ENCODE measurements at regions not wholly inside any gene's neighbourhood (a gene's known extent, or its start where the extent isn't known, plus 50 kb on each side); places are given as distances from the start of the nearest gene placed in this dataset.

DNA sequence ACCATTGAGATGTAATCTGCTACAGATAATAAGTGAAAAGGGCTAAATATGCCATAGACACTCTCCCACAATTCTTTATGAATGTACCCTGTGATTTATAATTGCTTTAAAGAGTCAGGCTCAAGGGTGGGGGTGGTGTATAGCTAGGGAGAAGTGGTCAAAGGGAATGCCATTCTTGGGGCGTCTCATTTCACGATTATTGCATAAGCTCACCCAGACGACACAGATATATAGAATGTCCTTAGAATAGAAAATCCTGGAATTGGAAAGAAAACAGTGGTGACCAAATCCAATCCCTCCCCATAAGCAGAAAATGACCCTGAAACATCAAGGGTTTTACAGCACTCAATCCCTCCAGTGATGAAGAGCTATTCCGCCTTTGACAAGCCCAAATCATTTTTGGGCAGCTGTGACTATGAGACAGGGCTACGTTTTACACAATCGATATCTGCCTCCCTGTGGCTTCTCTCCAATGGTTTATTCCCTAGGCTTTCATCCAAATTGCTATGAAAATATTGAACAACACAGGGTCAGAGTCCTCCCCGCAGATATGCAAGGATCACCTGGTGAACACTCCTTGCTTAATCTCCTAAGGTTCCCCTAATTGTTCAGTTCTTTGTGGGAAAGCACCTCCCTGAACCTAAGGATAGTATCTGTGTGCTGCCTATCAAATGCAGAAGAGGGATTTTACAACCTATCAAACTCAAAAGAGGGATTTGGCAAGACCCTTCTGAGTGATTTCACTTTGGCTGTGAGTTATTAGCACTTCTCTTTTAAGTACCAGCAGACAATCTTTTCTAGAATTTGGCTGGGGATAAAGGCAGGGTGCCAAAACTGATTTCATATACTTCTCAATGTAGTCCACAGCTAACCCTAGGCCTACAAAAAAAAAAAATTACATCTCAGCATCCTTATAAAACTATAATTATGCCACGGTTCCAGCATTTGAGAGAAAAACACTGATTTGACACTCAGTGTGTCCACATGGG, 144.9 kb upstream of the CDH6 start:
- DNase-seq: no peak

DNA sequence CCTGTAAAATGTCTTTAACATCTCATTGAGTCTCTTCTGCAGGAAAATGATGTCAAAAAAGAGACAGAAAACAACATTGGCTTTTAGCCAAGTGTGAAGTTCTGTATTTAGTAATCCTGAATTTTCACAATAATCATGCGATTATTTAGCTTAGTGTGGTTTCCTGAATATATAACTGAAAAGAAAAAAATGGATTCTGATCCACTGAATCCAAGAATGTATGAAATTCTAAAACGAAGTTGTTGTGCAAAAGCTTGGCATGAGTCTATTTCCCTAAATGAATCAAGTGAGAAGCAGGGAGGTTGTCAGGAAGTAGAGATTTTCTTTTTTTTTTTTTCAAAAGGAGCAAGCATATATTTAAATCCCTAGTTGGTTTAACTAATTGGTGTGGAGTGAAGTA, 145.9 kb upstream of the CDH6 start:
- no peak for DNase-seq

- DNase-seq: no peak
These were observed 146.5 kb upstream of the CDH6 start for GRCh38 chr5:31047007-31047406.

- no peak for DNase-seq
These were observed 157.1 kb upstream of the CDH6 start for GRCh38 chr5:31036411-31036810.

GRCh38 chr5:31033295-31033694, 160.2 kb upstream of the CDH6 start:
- no peak for DNase-seq

- no peak for DNase-seq
These were observed 163.6 kb upstream of the CDH6 start for GRCh38 chr5:31029925-31030324.

DNA sequence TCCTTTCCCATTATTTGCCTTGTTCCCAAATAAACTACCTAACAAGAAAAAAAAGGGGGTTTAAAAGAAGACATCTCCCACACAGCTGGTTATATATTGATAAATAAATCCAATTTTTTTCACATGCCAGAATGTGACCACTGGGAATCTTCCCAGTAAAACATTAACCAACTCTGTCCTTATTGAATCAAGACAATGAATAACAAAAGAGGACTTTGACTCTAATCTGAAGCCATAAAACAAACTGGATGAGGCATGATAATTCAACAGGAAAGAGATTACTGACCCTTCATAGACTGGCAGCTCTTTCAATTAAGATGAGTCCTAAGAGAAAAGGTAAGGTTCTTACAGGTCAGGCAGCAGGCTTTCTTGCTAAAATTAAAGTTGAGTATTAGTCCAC, 165.8 kb upstream of the CDH6 start:
- no peak for DNase-seq

DNA sequence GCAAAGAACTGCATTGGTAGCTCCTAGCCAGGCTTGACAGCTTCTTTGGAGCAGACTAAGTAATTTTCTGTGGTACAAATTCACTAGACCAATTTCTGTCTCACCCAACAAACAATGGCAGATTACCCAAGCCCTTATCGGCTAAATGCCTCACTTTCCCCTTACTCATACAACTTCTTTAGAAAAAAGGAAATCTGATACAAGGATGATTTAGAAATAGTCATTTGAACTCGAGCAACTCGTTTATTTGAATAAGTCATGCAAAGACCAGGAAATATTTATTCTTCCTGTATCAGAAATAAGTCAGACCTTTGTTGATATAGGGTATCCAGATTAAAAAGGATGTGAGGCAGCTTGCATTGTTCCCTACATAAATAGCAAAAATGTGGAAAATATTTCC, 170.4 kb upstream of the CDH6 start:
- DNase-seq: no peak

DNA sequence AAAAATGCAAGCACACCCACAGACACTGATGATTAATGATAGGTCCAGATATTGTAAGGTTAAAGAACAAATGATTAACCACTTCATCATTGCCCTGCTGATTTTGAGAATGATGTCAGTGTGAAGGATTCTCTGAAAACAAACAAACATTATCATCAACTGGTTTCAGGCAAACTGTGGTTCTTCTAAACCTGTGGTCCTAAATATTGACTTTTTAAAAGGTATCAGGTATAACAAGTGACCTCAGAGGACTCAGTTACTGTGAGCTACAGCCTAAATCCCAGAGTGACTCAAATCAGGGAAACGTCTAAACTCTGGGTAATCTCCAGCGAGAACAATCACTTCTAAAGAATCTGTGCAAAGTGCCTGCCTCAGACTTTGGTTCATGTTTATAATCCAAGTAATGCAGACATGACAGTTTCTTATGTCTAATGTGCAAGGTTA, 172.3 kb upstream of the CDH6 start:
- DNase-seq: no peak

DNA sequence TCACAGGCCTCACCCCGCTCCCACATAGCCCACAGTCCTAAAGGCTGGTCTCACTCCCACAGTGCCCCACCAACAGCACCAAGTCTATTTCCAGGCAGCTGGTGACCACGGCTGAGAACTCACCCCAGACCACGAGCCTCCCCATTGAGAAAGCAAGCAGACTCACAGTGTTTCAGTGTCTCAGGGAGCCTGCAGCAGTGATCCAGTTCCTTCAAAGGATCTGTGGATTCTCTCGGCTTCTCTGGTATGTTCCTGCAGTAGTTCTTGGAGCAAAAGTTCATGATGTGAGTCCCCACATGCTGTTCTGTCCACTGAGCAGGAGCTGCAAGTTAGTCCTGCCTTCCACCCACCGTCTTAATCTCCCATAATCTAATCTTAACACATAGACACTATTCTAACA, 185.3 kb upstream of the CDH6 start:
- DNase-seq: no peak

DNA sequence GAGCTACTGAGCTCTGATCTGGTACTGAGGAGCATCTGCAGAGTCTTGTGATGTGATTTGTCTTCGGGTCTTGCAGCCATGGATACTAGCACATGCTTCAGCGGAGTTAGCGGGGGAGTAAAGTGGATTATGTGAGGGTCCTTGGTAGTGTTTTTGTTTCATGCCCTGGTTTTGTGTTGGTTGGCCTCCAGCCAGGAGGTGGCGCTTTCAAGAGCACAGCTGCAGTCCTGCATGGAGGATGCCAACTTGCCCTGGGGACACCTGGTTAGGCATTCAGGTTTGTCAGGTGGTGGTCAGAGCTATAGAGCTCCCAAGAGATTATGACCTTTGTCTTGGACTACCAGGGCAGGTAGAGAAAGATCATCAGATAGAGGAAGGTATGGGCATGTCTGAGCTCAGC, 185.8 kb upstream of the CDH6 start:
- no peak for DNase-seq

DNA sequence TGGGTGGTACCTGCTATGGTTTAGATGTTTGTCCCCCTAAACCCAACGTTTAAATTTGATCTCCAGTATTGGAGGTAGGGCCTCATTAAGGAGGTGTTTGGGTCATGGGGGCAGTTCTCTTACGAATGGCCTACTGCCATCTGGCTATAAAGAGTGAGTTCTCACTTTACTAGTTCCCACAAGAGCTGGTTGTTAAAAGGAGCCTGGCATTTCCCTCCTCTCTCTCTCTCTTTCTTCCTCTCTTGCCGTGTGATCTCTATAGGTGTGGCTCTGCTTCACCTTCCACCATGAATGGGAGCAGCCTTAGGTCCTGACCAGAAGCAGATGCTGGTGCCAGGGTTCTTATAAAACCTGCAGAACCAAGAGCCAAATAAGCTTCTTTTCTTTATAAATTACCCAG, 193.2 kb upstream of the CDH6 start:
- no peak for DNase-seq

GRCh38 chr5:30997681-30998080, 195.8 kb upstream of the CDH6 start:
- no peak for DNase-seq

- no peak for DNase-seq
These were observed 198.6 kb upstream of the CDH6 start for GRCh38 chr5:30994902-30995301.

DNA sequence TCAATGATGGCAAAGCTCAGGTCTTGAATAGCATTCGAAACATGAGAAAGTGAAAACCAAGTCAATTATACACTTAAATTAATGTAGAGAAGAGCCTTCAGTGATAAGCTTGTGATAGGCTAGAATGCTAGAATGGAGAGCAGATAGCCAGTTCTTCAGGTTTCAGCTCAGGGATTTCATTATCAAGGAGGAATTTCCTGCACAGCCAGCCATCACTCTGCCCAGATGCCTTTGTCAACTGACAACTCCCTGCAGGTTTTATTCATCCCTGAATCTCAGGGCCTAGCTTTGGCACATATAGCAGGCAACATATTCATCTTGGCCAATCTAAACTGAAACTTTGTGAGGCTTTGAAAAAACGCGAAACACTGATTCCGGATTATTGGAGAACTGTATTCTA, 199.3 kb upstream of the CDH6 start:
- no peak for DNase-seq

DNA sequence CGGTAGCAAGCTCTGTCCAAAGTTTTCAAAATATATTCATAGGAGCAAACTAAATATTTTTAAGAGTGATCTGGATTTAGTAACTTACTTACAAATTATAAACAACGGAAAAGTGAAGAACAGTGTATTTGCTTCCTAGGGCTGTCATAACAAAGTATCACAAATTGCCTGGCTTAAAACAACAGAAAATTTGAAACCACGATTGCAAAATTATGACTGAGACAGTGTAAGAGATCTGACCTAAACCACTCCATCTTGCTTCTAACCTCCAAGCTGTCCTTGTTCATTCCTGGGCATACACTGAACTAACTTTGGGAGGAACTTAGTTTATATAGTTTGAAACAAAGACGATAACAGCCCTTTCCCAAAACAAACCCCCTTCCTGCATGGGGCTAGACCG, 202.0 kb upstream of the CDH6 start:
- no peak for DNase-seq

GRCh38 chr5:30981576-30981975, 211.9 kb upstream of the CDH6 start:
- DNase-seq: no peak

DNA sequence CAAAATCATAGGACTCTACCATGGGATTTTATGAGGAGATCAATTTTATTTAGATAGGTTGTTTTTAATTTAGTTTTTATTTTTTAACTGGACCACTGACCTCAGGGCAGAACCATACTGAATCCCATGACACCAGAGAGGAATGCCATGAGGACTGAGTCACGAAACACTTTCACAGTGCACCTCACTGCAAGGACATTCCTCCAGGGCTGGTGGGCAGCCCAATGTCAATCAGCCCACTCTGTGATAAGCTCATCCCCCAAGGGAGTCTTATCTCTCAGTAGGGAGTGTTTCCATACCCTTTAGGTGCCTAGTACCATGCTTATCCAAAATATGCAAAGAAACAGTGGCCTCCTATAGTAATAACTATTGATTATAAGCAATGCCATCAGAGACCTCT, 224.5 kb upstream of the CDH6 start:
- DNase-seq: no peak

- DNase-seq: no peak
These were observed 233.4 kb upstream of the CDH6 start for GRCh38 chr5:30960036-30960435.

DNA sequence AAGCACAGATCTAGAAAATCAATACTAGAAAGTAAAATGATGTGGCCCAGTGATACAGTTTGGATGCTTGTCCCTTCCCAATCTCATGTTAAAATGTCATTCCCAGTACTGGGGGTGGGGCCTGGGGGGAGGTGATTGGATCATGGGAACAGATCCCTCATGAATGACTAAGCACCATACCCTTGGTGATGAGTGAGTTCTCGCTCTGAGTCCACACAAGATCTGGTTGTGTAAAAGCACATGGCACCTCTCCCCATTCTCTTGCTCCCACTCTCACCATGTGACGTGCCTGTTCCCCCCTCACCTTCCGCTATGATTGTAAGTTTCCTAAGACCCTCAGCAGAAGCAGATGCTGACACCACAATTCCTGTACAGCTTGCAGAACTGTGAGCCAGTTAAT, 234.2 kb upstream of the CDH6 start:
- DNase-seq: no peak

DNA sequence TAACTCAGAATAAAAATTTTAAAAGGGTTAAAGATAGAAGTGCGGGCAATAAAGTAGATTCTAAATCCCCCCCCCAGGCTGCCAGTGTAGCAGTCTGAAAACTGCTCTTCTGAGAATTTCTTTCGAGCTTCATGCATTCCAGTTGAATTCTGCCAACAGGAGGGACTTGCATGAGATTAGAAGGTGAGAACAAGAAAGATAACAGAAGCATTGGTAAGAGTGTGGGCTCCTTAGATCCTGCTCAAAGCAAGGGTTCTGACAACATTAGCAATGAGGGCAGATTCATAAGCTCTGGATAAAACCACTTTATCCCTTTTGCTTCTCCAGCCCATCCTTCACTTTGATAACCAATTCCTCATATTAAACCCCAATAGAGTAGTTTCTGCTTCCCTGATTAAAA, 235.9 kb upstream of the CDH6 start:
- DNase-seq: no peak

DNA sequence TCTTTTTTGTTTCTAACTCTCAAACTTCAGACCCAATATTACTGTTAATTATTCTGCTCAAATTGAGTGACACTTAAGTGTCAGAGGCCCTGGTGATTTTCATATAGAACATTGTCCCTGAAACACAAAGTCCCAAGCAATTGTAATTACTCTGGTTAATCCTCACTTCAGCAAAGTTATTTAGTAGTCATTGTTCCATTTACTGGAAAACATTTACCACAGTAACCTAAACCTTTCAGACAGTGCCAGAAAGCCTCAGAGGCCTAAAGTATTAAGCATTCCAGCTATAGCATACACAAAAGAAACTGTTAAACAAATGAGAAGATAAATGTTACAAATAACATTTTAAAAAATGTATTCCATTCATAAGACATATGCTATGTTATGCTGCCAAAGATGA, 237.2 kb upstream of the CDH6 start:
- no peak for DNase-seq

GRCh38 chr5:30937070-30937469, 256.4 kb upstream of the CDH6 start:
- DNase-seq: no peak

GRCh38 chr5:30933599-30933998, 259.9 kb upstream of the CDH6 start:
- no peak for DNase-seq
